BE2C (cell line): ENCODE measurements at regions not wholly inside any gene's neighbourhood (a gene's known extent, or its start where the extent isn't known, plus 50 kb on each side); places are given as distances from the start of the nearest gene placed in this dataset.
A peak's percentile ranks its signal among the peaks of the same experiment; 100 is the strongest.
"Not testable (repeated sequence)": the region's sequence is repeated elsewhere in the genome, so short reads cannot be mapped to it uniquely, and the experiment has no call there.

Experiments
- DNase-seq: peaks from one replicate; pipeline ENCODE4 v3.0.0-alpha.2; 2020
- H3K27me3 ChIP-seq: fragments of 250-450 bp; sonication (Bioruptor Pico); 2 replicates; pipeline ENCODE4 v1.5.1; 2020; ENCODE audit warnings: mild to moderate bottlenecking
- H3K36me3 ChIP-seq: fragments of 250-450 bp; sonication (Bioruptor Pico); 2 replicates; pipeline ENCODE4 v1.5.1; 2020; ENCODE audit warnings: mild to moderate bottlenecking
- H3K4me1 ChIP-seq: fragments of 250-450 bp; sonication (Bioruptor Pico); 2 replicates; pipeline ENCODE4 v1.5.1; 2020
- H3K4me3 ChIP-seq: 2 replicates; pipeline ENCODE4 v1.5.1; 2011; ENCODE audit warnings: low read depth, low read length
- H3K9me3 ChIP-seq: fragments of 250-450 bp; sonication (Bioruptor Pico); 2 replicates; pipeline ENCODE4 v1.5.1; 2020
- TF ChIP-seq, protein P1 (sequence below): IDR thresholded peaks from 2 replicates; pipeline ENCODE4 v1.5.1; 2012; ENCODE audit warnings: mild to moderate bottlenecking, low read depth, low read length

- H3K4me3 ChIP-seq = no peak overlapping the region
- peaks cover 18% of the 10 kb centered on the region for H3K4me1 ChIP-seq
Measured at GRCh38 chr6:134544737-134545136, 226.8 kb upstream of the SGK1 start.

GRCh38 chr6:134543128-134543527 is 225.2 kb upstream of the SGK1 start:
- TF ChIP-seq, protein P1, sequence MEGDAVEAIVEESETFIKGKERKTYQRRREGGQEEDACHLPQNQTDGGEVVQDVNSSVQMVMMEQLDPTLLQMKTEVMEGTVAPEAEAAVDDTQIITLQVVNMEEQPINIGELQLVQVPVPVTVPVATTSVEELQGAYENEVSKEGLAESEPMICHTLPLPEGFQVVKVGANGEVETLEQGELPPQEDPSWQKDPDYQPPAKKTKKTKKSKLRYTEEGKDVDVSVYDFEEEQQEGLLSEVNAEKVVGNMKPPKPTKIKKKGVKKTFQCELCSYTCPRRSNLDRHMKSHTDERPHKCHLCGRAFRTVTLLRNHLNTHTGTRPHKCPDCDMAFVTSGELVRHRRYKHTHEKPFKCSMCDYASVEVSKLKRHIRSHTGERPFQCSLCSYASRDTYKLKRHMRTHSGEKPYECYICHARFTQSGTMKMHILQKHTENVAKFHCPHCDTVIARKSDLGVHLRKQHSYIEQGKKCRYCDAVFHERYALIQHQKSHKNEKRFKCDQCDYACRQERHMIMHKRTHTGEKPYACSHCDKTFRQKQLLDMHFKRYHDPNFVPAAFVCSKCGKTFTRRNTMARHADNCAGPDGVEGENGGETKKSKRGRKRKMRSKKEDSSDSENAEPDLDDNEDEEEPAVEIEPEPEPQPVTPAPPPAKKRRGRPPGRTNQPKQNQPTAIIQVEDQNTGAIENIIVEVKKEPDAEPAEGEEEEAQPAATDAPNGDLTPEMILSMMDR = no peak
- Histone ChIP-seq H3K27me3 (no peaks in the 10 kb centered on the region), H3K4me1 (peaks cover 20% of the 10 kb centered on the region), H3K9me3 (no peaks in the 10 kb centered on the region), H3K36me3 (no peaks in the 10 kb centered on the region), H3K4me3 (no peak overlapping the region)
- no peak for DNase-seq

More at GRCh38 chr6:134544737-134545136, 226.8 kb upstream of the SGK1 start:
- no peak for DNase-seq
- no peaks in the 10 kb centered on the region for H3K36me3 ChIP-seq
- TF ChIP-seq, protein P1 = no peak
- no peaks in the 10 kb centered on the region for H3K27me3 ChIP-seq
- no peaks in the 10 kb centered on the region for H3K9me3 ChIP-seq

- H3K27me3 ChIP-seq = no peaks in the 10 kb centered on the region
- TF ChIP-seq, protein P1 = no peak
- no peaks in the 10 kb centered on the region for H3K9me3 ChIP-seq
- H3K4me1 ChIP-seq = peaks cover 16% of the 10 kb centered on the region
- H3K4me3 ChIP-seq = no peak overlapping the region
- H3K36me3 ChIP-seq = no peaks in the 10 kb centered on the region
- no peak for DNase-seq
Measured at GRCh38 chr6:134541001-134541400, 223.1 kb upstream of the SGK1 start.

DNA sequence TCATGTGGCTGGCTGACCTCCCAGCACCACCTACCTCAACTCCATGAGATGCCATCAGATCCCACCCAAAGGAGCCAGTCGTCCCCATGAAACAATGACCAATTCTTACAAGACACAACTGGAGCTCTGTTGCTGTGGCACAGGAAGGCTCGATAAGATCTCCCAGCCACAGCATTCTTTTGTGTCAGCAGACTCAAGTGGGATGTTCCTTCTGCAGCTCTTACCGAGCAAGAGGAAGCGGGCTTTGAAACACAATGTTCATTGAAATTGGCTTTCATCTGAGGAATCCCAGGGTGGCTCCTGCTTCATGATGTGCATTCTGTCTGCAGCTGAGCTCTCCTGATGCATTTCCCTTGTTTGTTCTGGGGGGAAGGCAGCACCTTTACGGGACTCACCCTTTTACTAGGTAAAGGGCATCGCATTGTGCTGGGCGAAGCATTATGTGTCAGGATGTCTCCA is 222.0 kb upstream of the SGK1 start:
- Histone ChIP-seq H3K27me3 (no peaks in the 10 kb centered on the region), H3K4me3 (no peak overlapping the region), H3K36me3 (no peaks in the 10 kb centered on the region), H3K4me1 (peaks cover 16% of the 10 kb centered on the region), H3K9me3 (no peaks in the 10 kb centered on the region)
- TF ChIP-seq, protein P1 = no peak
- peak; percentile 17 for DNase-seq

DNA sequence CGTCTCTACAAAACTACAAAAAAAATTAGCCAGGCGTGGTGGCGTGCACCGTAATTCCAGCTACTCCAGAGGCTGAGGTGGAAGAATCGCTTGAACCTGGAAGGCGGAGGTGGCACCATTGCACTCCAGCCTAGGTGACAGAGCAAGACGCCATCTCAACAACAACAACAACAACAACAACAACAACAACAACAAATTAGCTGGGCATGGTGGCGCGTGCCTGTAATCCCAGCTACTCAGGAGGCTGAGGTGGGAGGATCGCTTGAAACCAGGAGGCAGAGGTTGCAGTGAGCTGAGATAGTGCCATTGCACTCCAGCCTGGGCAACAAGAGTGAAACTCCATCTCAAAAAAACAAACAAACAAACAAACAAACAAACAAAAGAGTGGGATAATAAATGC is 219.9 kb upstream of the SGK1 start:
- not testable (repeated sequence) for H3K9me3 ChIP-seq, H3K27me3 ChIP-seq, DNase-seq, H3K36me3 ChIP-seq, H3K4me3 ChIP-seq
- H3K4me1 ChIP-seq = peaks cover 13% of the 10 kb centered on the region

GRCh38 chr6:134537146-134537555 is 219.2 kb upstream of the SGK1 start:
- TF ChIP-seq, protein P1 = no peak
- Histone ChIP-seq H3K36me3 (no peaks in the 10 kb centered on the region), H3K27me3 (no peaks in the 10 kb centered on the region), H3K4me1 (peaks cover 7% of the 10 kb centered on the region), H3K4me3 (no peak overlapping the region), H3K9me3 (no peaks in the 10 kb centered on the region)
- DNase-seq = no peak

DNA sequence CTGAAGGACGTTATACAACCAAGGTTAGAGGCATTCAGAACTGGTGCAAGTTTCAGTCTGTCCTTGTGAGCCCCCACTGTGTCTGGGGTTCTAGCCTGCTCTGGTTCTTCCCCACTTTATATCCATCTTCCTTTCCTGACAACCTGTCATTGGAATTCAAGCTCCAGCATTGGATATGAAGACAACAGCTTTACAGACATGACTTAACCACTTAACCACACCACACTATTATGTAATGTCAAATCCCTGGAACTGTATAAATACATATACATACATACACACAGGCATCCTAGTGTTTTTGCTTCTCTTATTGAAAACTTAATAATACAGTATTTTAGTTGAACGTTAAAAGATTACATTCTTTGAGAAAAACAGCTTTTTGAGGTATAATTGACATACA is 217.9 kb upstream of the SGK1 start:
- DNase-seq = no peak
- Histone ChIP-seq H3K4me3 (no peak overlapping the region), H3K4me1 (peaks cover 7% of the 10 kb centered on the region), H3K36me3 (no peaks in the 10 kb centered on the region), H3K27me3 (no peaks in the 10 kb centered on the region), H3K9me3 (no peaks in the 10 kb centered on the region)
- TF ChIP-seq, protein P1 = no peak
